ENCODE measurements at regions not wholly inside any gene's neighbourhood (a gene's known extent, or its start where the extent isn't known, plus 50 kb on each side); places are given as distances from the start of the nearest gene placed in this dataset.

GRCh38 chr5:40034441-40034840 is 609.7 kb upstream of the DAB2 start:
- Histone ChIP-seq H3K9me2 (replicated peaks; ENCODE audit: low read length) (no peaks in the 10 kb centered on the region), H3F3A (ENCODE audit: low read length, unreplicated experiment) (no peaks in the 10 kb centered on the region), H3K9me3 (ENCODE audit: low read length) (no peaks in the 10 kb centered on the region), H3K4me2 (ENCODE audit: low read length) (no peak overlapping the region), H4K20me1 (ENCODE audit: low read length) (no peaks in the 10 kb centered on the region), H2AFZ (ENCODE audit: low read length) (no peak overlapping the region), H3K79me2 (ENCODE audit: low read length) (no peaks in the 10 kb centered on the region), H3K4me3 (ENCODE audit: low read length) (no peak overlapping the region), H3K4me1 (ENCODE audit: insufficient read depth, low read length) (no peaks in the 10 kb centered on the region), H3K9ac (ENCODE audit: low read length) (no peak overlapping the region), H3K27ac (ENCODE audit: low read length) (no peak overlapping the region), H3K36me3 (ENCODE audit: low read depth, low read length) (no peaks in the 10 kb centered on the region), H3K27me3 (ENCODE audit: low read length) (no peaks in the 10 kb centered on the region)
- no TSS peak for BruUV-seq (replicated peaks)
- ChIA-PET POLR2A (ENCODE audit: unreplicated experiment) (no interaction called here), CTCF (no interaction called here)
- no peak for TF ChIP-seq EZH2 (IDR thresholded peaks at IDR 0.05; ENCODE audit: low read length, unreplicated experiment)
- no peak for TF ChIP-seq EZH2phosphoT487 (IDR thresholded peaks at IDR 0.05; ENCODE audit: borderline replicate concordance, low read length)
- TF ChIP-seq, protein P1, sequence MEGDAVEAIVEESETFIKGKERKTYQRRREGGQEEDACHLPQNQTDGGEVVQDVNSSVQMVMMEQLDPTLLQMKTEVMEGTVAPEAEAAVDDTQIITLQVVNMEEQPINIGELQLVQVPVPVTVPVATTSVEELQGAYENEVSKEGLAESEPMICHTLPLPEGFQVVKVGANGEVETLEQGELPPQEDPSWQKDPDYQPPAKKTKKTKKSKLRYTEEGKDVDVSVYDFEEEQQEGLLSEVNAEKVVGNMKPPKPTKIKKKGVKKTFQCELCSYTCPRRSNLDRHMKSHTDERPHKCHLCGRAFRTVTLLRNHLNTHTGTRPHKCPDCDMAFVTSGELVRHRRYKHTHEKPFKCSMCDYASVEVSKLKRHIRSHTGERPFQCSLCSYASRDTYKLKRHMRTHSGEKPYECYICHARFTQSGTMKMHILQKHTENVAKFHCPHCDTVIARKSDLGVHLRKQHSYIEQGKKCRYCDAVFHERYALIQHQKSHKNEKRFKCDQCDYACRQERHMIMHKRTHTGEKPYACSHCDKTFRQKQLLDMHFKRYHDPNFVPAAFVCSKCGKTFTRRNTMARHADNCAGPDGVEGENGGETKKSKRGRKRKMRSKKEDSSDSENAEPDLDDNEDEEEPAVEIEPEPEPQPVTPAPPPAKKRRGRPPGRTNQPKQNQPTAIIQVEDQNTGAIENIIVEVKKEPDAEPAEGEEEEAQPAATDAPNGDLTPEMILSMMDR (conservative IDR thresholded peaks at IDR 0.05; ENCODE audit: low read depth, low read length): no peak
- intact Hi-C loops (cut with micrococcal nuclease): no loop called here
- ATAC-seq (no peak), DNase-seq (no peak)

GRCh38 chr5:40033411-40033810 is 608.6 kb upstream of the DAB2 start:
- no peak overlapping the region for H2AFZ ChIP-seq (ENCODE audit: low read length)
- H3K27me3 ChIP-seq (ENCODE audit: low read length): no peaks in the 10 kb centered on the region
- no peaks in the 10 kb centered on the region for H3K36me3 ChIP-seq (ENCODE audit: low read depth, low read length)
- no peak overlapping the region for H3K4me2 ChIP-seq (ENCODE audit: low read length)
- no peaks in the 10 kb centered on the region for H3K79me2 ChIP-seq (ENCODE audit: low read length)
- ChIA-PET POLR2A (ENCODE audit: unreplicated experiment) (no interaction called here), CTCF (no interaction called here)
- H3F3A ChIP-seq (ENCODE audit: low read length, unreplicated experiment): no peaks in the 10 kb centered on the region
- ATAC-seq: no peak
- TF ChIP-seq, protein P1 (conservative IDR thresholded peaks at IDR 0.05; ENCODE audit: low read depth, low read length): no peak
- TF ChIP-seq EZH2 (IDR thresholded peaks at IDR 0.05; ENCODE audit: low read length, unreplicated experiment): no peak
- no peak for TF ChIP-seq EZH2phosphoT487 (IDR thresholded peaks at IDR 0.05; ENCODE audit: borderline replicate concordance, low read length)
- H3K27ac ChIP-seq (ENCODE audit: low read length): no peak overlapping the region
- DNase-seq: no peak
- no peaks in the 10 kb centered on the region for H3K9me2 ChIP-seq (replicated peaks; ENCODE audit: low read length)
- no peak overlapping the region for H3K4me3 ChIP-seq (ENCODE audit: low read length)
- no peak overlapping the region for H3K9ac ChIP-seq (ENCODE audit: low read length)
- BruUV-seq (replicated peaks): no TSS peak
- intact Hi-C loops (cut with micrococcal nuclease): no loop called here
- H4K20me1 ChIP-seq (ENCODE audit: low read length): no peaks in the 10 kb centered on the region
- no peaks in the 10 kb centered on the region for H3K9me3 ChIP-seq (ENCODE audit: low read length)
- H3K4me1 ChIP-seq (ENCODE audit: insufficient read depth, low read length): no peaks in the 10 kb centered on the region

DNA sequence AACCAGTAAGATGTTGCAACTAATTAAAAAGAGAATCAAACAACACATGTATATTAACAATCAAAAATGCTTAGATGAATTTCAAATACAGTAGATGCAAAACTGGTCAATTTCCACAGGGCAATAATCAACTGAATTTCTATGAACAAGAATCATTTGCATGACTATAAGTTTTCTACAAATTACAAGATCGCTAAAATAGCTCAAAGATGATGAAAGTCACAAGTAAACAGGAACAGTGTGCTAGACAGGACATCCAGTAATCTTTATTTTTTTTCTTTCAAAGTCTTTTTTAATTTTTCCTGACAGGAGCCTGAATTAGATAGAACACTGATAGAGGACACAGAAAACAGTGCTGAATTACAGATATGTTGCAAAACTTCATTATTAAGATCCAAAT is 608.2 kb upstream of the DAB2 start:
- POLR2A ChIA-PET (ENCODE audit: unreplicated experiment): no interaction called here
- ATAC-seq: no peak
- no peaks in the 10 kb centered on the region for H3K4me1 ChIP-seq (ENCODE audit: insufficient read depth, low read length)

More for the DNA sequence above, 608.2 kb upstream of the DAB2 start:
- no peaks in the 10 kb centered on the region for H3K9me2 ChIP-seq (replicated peaks; ENCODE audit: low read length)
- no peaks in the 10 kb centered on the region for H3K79me2 ChIP-seq (ENCODE audit: low read length)
- H3K9me3 ChIP-seq (ENCODE audit: low read length): no peaks in the 10 kb centered on the region
- H3K4me3 ChIP-seq (ENCODE audit: low read length): no peak overlapping the region
- no peak for DNase-seq
- no peaks in the 10 kb centered on the region for H4K20me1 ChIP-seq (ENCODE audit: low read length)
- H3K27ac ChIP-seq (ENCODE audit: low read length): no peak overlapping the region
- no peaks in the 10 kb centered on the region for H3F3A ChIP-seq (ENCODE audit: low read length, unreplicated experiment)
- no peak for TF ChIP-seq EZH2 (IDR thresholded peaks at IDR 0.05; ENCODE audit: low read length, unreplicated experiment)
- TF ChIP-seq EZH2phosphoT487 (IDR thresholded peaks at IDR 0.05; ENCODE audit: borderline replicate concordance, low read length): no peak
- TF ChIP-seq, protein P1 (conservative IDR thresholded peaks at IDR 0.05; ENCODE audit: low read depth, low read length): no peak
- no peak overlapping the region for H3K9ac ChIP-seq (ENCODE audit: low read length)
- CTCF ChIA-PET: no interaction called here
- H2AFZ ChIP-seq (ENCODE audit: low read length): no peak overlapping the region
- no peaks in the 10 kb centered on the region for H3K36me3 ChIP-seq (ENCODE audit: low read depth, low read length)
- BruUV-seq (replicated peaks): no TSS peak
- H3K4me2 ChIP-seq (ENCODE audit: low read length): no peak overlapping the region
- no peaks in the 10 kb centered on the region for H3K27me3 ChIP-seq (ENCODE audit: low read length)
- intact Hi-C loops (cut with micrococcal nuclease): no loop called here
